ENCODE measurements at regions not wholly inside any gene's neighbourhood (a gene's known extent, or its start where the extent isn't known, plus 50 kb on each side); places are given as distances from the start of the nearest gene placed in this dataset.

DNA sequence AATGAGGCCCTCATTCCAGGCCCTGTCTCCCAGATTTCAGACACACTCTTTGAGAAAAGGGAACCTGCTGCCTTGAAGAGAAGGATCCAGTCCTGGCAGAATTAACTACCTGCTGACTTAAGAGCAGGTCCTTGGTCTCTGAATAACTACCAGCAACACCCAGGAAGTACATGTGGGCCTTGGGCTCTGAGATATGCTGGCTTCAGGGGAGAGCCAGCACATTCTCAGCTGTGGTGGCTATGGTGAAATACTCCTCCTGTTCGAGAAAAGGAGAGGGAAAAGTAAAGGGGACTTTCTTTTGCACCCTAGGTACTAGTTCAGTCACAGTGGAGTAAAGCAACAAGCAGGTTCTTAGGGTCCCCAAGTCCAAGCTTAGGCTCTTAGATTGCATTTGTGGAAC, 120.0 kb downstream of the HMHB1 start:
- CTCF ChIA-PET, result no interaction called here
- Mint-ChIP-seq H3K27ac (no peak overlapping the region), H3K36me3 (ENCODE audit: low read depth) (peaks cover 4% of the 10 kb centered on the region)

DNA sequence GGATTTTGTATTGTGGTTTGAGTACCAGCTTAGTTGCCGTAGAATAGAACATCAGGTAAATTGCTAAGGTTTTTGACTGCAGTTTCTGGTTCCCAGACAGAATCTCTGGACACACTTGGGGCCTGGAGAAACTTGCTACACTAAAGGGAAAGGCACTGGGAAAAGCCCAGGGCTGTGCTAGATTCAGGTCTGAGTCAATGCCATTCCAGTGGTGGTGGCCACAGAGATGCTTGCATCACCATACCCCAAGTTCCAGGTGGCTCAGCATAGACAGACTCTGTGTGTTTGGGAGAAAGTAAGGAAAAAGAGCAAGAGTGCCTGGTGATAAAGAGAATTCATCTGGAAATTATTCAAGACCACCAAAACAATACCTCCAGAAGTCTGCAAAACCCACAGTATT, 120.6 kb downstream of the HMHB1 start:
- DNase-seq, result no peak
- intact Hi-C loops (cut with micrococcal nuclease), result no loop called here
- no peaks in the 10 kb centered on the region for H3K4me1 Mint-ChIP-seq
- peaks cover 9% of the 10 kb centered on the region for H3K27me3 Mint-ChIP-seq
- no peak overlapping the region for H3K27ac Mint-ChIP-seq
- POLR2A ChIA-PET, result no interaction called here
- ATAC-seq (ENCODE audit: low read depth), result no peak
- no peak overlapping the region for H3K4me3 Mint-ChIP-seq
- CTCF ChIA-PET, result no interaction called here
- peaks cover 15% of the 10 kb centered on the region for H3K9me3 Mint-ChIP-seq
- TF ChIP-seq, protein P1, sequence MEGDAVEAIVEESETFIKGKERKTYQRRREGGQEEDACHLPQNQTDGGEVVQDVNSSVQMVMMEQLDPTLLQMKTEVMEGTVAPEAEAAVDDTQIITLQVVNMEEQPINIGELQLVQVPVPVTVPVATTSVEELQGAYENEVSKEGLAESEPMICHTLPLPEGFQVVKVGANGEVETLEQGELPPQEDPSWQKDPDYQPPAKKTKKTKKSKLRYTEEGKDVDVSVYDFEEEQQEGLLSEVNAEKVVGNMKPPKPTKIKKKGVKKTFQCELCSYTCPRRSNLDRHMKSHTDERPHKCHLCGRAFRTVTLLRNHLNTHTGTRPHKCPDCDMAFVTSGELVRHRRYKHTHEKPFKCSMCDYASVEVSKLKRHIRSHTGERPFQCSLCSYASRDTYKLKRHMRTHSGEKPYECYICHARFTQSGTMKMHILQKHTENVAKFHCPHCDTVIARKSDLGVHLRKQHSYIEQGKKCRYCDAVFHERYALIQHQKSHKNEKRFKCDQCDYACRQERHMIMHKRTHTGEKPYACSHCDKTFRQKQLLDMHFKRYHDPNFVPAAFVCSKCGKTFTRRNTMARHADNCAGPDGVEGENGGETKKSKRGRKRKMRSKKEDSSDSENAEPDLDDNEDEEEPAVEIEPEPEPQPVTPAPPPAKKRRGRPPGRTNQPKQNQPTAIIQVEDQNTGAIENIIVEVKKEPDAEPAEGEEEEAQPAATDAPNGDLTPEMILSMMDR (IDR thresholded peaks at IDR 0.05), result no peak
- peaks cover 4% of the 10 kb centered on the region for H3K36me3 Mint-ChIP-seq (ENCODE audit: low read depth)

More for the DNA sequence above, 120.0 kb downstream of the HMHB1 start:
- intact Hi-C loops (cut with micrococcal nuclease), result no loop called here
- DNase-seq (no peak), ATAC-seq (ENCODE audit: low read depth) (no peak)
- TF ChIP-seq, protein P1 (IDR thresholded peaks at IDR 0.05), result no peak
- Mint-ChIP-seq H3K27me3 (peaks cover 9% of the 10 kb centered on the region), H3K4me3 (no peak overlapping the region), H3K4me1 (no peaks in the 10 kb centered on the region), H3K9me3 (peaks cover 15% of the 10 kb centered on the region)
- POLR2A ChIA-PET, result no interaction called here

DNA sequence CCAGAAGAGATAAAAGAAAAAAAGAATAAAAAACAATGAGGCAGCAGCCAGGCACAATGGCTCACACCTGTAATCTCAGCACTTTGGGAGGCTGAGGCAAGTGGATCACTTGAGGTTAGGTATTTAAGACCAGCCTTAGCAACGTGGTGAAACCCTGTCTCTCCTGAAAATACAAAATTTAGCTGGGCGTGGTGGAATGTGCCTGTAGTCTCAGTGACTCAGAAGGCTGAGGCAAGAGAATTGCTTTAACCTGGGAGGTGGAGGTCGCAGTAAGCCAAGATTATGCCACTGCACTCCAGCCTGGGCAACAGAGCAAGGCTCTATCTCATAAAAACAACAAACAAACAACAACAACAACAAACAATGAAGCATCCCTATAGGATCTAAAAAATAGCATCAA, 121.5 kb downstream of the HMHB1 start:
- Mint-ChIP-seq H3K4me3 (no peak overlapping the region), H3K9me3 (peaks cover 15% of the 10 kb centered on the region), H3K27ac (no peak overlapping the region), H3K36me3 (ENCODE audit: low read depth) (peaks cover 4% of the 10 kb centered on the region), H3K4me1 (no peaks in the 10 kb centered on the region), H3K27me3 (peaks cover 9% of the 10 kb centered on the region)
- intact Hi-C loops (cut with micrococcal nuclease), result no loop called here
- ATAC-seq (ENCODE audit: low read depth), result no peak
- ChIA-PET CTCF (no interaction called here), POLR2A (no interaction called here)
- TF ChIP-seq, protein P1 (IDR thresholded peaks at IDR 0.05), result no peak
- DNase-seq, result no peak

DNA sequence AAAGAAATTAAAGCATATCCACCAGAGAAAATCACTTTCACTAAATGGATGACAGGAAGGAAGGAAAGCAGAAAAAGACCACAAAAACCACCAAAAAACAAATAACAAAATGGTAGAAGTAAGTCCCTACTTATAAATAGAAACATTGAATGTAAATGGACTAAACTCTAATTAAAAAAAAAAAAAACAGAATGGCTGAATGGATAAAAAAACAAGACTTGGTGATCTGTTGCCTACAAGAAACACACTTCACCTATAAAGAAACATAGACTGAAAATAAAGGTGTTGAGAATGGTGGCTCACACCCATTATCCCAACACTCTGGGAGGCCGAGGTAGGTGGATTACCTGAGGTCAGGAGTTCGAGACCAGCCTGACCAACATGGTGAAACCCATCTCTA, 122.9 kb downstream of the HMHB1 start:
- intact Hi-C loops (cut with micrococcal nuclease), result no loop called here
- H3K4me3 Mint-ChIP-seq, result no peak overlapping the region
- no peak for ATAC-seq (ENCODE audit: low read depth)
- peaks cover 4% of the 10 kb centered on the region for H3K36me3 Mint-ChIP-seq (ENCODE audit: low read depth)
- H3K4me1 Mint-ChIP-seq, result no peaks in the 10 kb centered on the region
- TF ChIP-seq, protein P1 (IDR thresholded peaks at IDR 0.05), result no peak
- no peak for DNase-seq
- ChIA-PET CTCF (no interaction called here), POLR2A (no interaction called here)
- peaks cover 9% of the 10 kb centered on the region for H3K27me3 Mint-ChIP-seq
- H3K9me3 Mint-ChIP-seq, result peaks cover 21% of the 10 kb centered on the region
- no peak overlapping the region for H3K27ac Mint-ChIP-seq

DNA sequence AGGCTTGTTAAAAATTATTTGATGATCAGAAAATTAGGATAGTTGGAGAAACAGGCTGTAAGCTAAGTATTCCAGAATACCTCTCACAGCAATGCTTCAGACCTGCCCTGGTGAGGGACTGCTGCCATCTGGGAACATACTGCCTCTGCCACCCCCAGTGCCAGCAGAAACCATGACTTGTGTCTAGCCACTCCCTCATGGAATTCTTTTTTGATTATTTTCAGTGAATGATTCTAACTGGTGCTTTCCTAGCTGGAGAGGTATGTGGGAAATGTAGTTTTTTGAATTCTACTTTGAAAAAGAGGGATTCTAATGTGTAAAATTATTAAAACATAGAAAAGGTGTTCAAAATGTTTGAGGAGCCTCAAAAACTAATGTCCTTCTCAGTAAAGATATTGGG, 126.3 kb downstream of the HMHB1 start:
- Mint-ChIP-seq H3K4me3 (no peak overlapping the region), H3K27ac (no peak overlapping the region), H3K4me1 (no peaks in the 10 kb centered on the region), H3K9me3 (peaks cover 31% of the 10 kb centered on the region), H3K27me3 (peaks cover 4% of the 10 kb centered on the region), H3K36me3 (ENCODE audit: low read depth) (peaks cover 4% of the 10 kb centered on the region)
- intact Hi-C loops (cut with micrococcal nuclease), result no loop called here
- TF ChIP-seq, protein P1 (IDR thresholded peaks at IDR 0.05), result no peak
- ATAC-seq (ENCODE audit: low read depth) (no peak), DNase-seq (no peak)
- ChIA-PET CTCF (no interaction called here), POLR2A (no interaction called here)
